Smooth muscle cell (in vitro differentiated cells): ENCODE measurements at regions not wholly inside any gene's neighbourhood (a gene's known extent, or its start where the extent isn't known, plus 50 kb on each side); places are given as distances from the start of the nearest gene placed in this dataset.

Source experiments
- DNase-seq: peaks from one replicate; lab custom pipeline; 2025; ENCODE audit not compliant: unreplicated experiment; lab: John Stamatoyannopoulos, UW
- H2AFZ ChIP-seq: fragments of 200-600 bp; sonication (generic); 2 replicates; pipeline ENCODE4 v1.6.0; 2016; ENCODE audit warnings: antibody characterized with exemption, low read depth, mild to moderate bottlenecking
- H3F3A ChIP-seq: fragments of 200-600 bp; sonication (generic); 2 replicates; pipeline ENCODE4 v1.6.0; 2017; ENCODE audit warnings: antibody characterized with exemption, low read depth
- H3K27ac ChIP-seq: fragments of 200-600 bp; sonication (generic); 2 replicates; pipeline ENCODE4 v1.5.1; 2016; ENCODE audit warnings: low read depth, mild to moderate bottlenecking
- H3K27me3 ChIP-seq: fragments of 200-600 bp; sonication (generic); 2 replicates; pipeline ENCODE4 v1.6.1; 2016; ENCODE audit warnings: low read depth, mild to moderate bottlenecking
- H3K36me3 ChIP-seq: fragments of 200-600 bp; sonication (generic); 2 replicates; pipeline ENCODE4 v1.5.1; 2016; ENCODE audit warnings: low read depth
- H3K4me1 ChIP-seq: fragments of 200-600 bp; sonication (generic); 2 replicates; pipeline ENCODE4 v1.5.1; 2016; ENCODE audit warnings: low read depth
- H3K4me2 ChIP-seq: fragments of 200-600 bp; sonication (generic); 2 replicates; pipeline ENCODE4 v1.6.0; 2016; ENCODE audit warnings: mild to moderate bottlenecking
- H3K4me3 ChIP-seq: fragments of 200-600 bp; sonication (generic); 2 replicates; pipeline ENCODE4 v1.5.1; 2016; ENCODE audit warnings: mild to moderate bottlenecking
- H3K79me2 ChIP-seq: fragments of 200-600 bp; sonication (generic); 2 replicates; pipeline ENCODE4 v1.6.0; 2016; ENCODE audit warnings: low read depth, mild to moderate bottlenecking
- H3K9ac ChIP-seq: fragments of 200-600 bp; sonication (generic); 2 replicates; pipeline ENCODE4 v1.6.0; 2016; ENCODE audit warnings: low read depth
- H3K9me3 ChIP-seq: fragments of 200-600 bp; sonication (generic); replicated peaks from 2 replicates; pipeline ENCODE4 v1.5.1; 2016; ENCODE audit warnings: low read depth
- H4K20me1 ChIP-seq: fragments of 200-600 bp; sonication (generic); 2 replicates; pipeline ENCODE4 v1.6.0; 2016; ENCODE audit warnings: low read depth
- WGBS: methylation state at CpG from one replicate; pipeline ENCODE4 v1.1.7; 2016; ENCODE audit warnings: low lambda C conversion rate; 5-methylcytosine and 5-hydroxymethylcytosine counted together
- TF ChIP-seq, protein P1 (sequence below): fragments of 200-600 bp; sonication (generic); IDR thresholded peaks from 2 replicates; pipeline ENCODE4 v1.5.1; 2017; ENCODE audit warnings: borderline replicate concordance, mild to moderate bottlenecking, antibody characterized with exemption; ENCODE audit not compliant: insufficient read depth, poor library complexity, severe bottlenecking

DNA sequence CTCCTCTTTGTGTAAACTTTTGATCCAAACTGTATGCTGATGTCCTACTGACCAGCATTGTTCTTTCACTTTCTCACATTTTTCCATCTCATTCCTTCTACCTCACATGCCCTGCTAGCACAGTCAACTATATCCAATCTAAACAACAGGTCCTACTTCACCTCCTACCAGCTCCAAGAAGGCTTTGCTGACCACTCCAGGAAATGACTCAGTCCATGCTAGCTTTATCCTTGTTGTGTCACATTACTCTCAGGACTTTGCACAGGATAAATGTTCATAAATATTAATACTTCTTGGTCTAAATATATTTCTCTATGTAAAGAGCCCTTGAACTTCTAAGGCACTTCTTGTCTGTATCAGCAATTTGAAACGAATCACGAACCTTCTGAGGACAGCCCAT lies 64.9 kb upstream of the PCED1B start:
- Histone ChIP-seq H3K79me2 (no peaks in the 10 kb centered on the region), H3K4me3 (no peak overlapping the region), H3K27me3 (no peaks in the 10 kb centered on the region), H3K9me3 (no peaks in the 10 kb centered on the region), H3K36me3 (no peaks in the 10 kb centered on the region), H3K27ac (peak overlapping the region; percentile 9), H2AFZ (peak overlapping the region; percentile 33), H4K20me1 (no peaks in the 10 kb centered on the region), H3K4me1 (no peaks in the 10 kb centered on the region), H3F3A (no peaks in the 10 kb centered on the region), H3K4me2 (peak overlapping the region; percentile 28), H3K9ac (no peak overlapping the region)
- 75% methylated on average over 2 of the region's 2 CpGs for WGBS
- no peak for DNase-seq
- TF ChIP-seq, protein P1, sequence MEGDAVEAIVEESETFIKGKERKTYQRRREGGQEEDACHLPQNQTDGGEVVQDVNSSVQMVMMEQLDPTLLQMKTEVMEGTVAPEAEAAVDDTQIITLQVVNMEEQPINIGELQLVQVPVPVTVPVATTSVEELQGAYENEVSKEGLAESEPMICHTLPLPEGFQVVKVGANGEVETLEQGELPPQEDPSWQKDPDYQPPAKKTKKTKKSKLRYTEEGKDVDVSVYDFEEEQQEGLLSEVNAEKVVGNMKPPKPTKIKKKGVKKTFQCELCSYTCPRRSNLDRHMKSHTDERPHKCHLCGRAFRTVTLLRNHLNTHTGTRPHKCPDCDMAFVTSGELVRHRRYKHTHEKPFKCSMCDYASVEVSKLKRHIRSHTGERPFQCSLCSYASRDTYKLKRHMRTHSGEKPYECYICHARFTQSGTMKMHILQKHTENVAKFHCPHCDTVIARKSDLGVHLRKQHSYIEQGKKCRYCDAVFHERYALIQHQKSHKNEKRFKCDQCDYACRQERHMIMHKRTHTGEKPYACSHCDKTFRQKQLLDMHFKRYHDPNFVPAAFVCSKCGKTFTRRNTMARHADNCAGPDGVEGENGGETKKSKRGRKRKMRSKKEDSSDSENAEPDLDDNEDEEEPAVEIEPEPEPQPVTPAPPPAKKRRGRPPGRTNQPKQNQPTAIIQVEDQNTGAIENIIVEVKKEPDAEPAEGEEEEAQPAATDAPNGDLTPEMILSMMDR, result no peak

DNA sequence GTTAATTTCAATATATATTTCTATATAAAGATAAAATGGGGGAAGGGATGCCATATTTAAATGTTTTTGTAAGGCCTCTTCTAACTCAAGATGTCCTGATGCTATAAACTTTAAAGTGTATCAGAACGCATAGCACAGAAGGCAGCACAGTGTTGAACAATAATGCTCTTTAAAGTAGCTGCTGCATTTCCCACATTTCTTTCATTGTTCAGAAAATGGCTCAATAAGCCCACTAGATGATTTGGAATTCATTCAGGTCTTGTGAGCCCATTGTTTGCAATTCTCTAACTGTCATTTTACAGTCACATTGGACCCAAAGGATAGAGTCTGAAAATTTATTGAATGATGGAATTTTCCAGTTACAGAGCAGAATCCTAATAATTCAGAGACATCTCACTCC lies 64.0 kb upstream of the PCED1B start:
- no peaks in the 10 kb centered on the region for H3K79me2 ChIP-seq
- no peaks in the 10 kb centered on the region for H3F3A ChIP-seq
- H3K9me3 ChIP-seq, result no peaks in the 10 kb centered on the region
- no peak overlapping the region for H3K4me3 ChIP-seq
- 89% methylated on average over 1 of the region's 1 CpG for WGBS
- no peaks in the 10 kb centered on the region for H3K36me3 ChIP-seq
- H2AFZ ChIP-seq, result no peak overlapping the region
- H4K20me1 ChIP-seq, result no peaks in the 10 kb centered on the region
- H3K9ac ChIP-seq, result no peak overlapping the region
- H3K4me1 ChIP-seq, result no peaks in the 10 kb centered on the region
- no peak for DNase-seq
- TF ChIP-seq, protein P1, result no peak
- H3K27me3 ChIP-seq, result no peaks in the 10 kb centered on the region
- H3K4me2 ChIP-seq, result no peak overlapping the region
- no peak overlapping the region for H3K27ac ChIP-seq

DNA sequence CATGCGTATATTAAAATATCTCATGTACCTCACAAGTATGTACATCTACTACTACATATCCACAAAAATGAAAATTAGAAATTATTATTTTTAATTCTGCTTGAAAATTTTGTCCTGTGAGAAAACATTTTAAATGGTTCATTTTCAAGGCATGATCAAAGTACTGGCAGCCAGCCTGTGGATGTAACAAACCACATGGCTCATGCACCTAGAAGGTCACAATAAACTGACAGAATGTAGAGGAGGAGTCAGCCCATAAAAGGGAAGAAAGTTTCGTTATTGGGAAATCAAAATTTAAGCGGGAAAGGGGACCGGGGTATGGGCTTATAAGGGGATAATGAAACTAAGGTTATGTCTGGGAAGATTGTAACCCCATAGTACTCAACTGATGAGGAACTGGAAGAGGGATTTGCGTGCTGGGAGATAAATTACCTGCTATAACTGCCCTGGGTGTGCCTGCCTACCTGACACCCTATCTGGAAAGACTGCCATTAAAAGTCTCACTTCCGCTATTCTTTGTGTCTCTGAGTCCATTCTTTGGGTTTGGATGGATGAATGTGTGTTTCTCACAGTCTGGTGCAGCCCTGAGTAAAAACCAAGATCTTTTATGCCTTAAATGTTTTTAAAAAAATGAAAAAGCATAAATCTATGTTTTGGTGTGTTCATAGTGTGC lies 62.2 kb upstream of the PCED1B start:
- no peak overlapping the region for H3K27ac ChIP-seq
- H3K9ac ChIP-seq, result no peak overlapping the region
- no peaks in the 10 kb centered on the region for H3K9me3 ChIP-seq
- no peaks in the 10 kb centered on the region for H3K36me3 ChIP-seq
- no peaks in the 10 kb centered on the region for H3K79me2 ChIP-seq
- H3K4me3 ChIP-seq, result no peak overlapping the region
- H3K4me1 ChIP-seq, result no peaks in the 10 kb centered on the region
- no peaks in the 10 kb centered on the region for H3K27me3 ChIP-seq
- no peaks in the 10 kb centered on the region for H3F3A ChIP-seq
- H4K20me1 ChIP-seq, result no peaks in the 10 kb centered on the region
- peak overlapping the region; percentile 28 for H2AFZ ChIP-seq
- DNase-seq, result no peak
- no peak overlapping the region for H3K4me2 ChIP-seq
- WGBS, result 94% methylated on average over 6 of the region's 6 CpGs
- TF ChIP-seq, protein P1, result no peak

- no peaks in the 10 kb centered on the region for H4K20me1 ChIP-seq
- no peak overlapping the region for H3K9ac ChIP-seq
- H3K79me2 ChIP-seq, result no peaks in the 10 kb centered on the region
- no peak overlapping the region for H3K27ac ChIP-seq
- no peak overlapping the region for H3K4me2 ChIP-seq
- no peaks in the 10 kb centered on the region for H3K9me3 ChIP-seq
- TF ChIP-seq, protein P1, result no peak
- no peaks in the 10 kb centered on the region for H3F3A ChIP-seq
- WGBS, result 100% methylated on average over 2 of the region's 2 CpGs
- H3K36me3 ChIP-seq, result no peaks in the 10 kb centered on the region
- H3K27me3 ChIP-seq, result no peaks in the 10 kb centered on the region
- peak overlapping the region; percentile 28 for H2AFZ ChIP-seq
- no peak overlapping the region for H3K4me3 ChIP-seq
- H3K4me1 ChIP-seq, result no peaks in the 10 kb centered on the region
- no peak for DNase-seq
Measured at GRCh38 chr12:47017901-47018475, 61.4 kb upstream of the PCED1B start.
